Esophagus squamous epithelium (tissue), 5 donors: ENCODE measurements at regions not wholly inside any gene's neighbourhood (a gene's known extent, or its start where the extent isn't known, plus 50 kb on each side); places are given as distances from the start of the nearest gene placed in this dataset.

Source experiments
- DNase-seq: peaks from one replicate; lab custom pipeline; 2025; lab: John Stamatoyannopoulos, UW
- H3K27ac ChIP-seq, 4 donors: fragments of 200-600 bp; sonication (generic); one replicate each; pipeline ENCODE4 v1.5.1; 2016 to 2019; ENCODE audit warnings: mild to moderate bottlenecking in 1 of 4
- H3K27me3 ChIP-seq, 4 donors: fragments of 200-600 bp; sonication (generic); 1 replicate in 3 of 4; 2 replicates in 1 of 4; pipeline versions ENCODE4 v1.5.1 to v1.6.0; 2017 to 2021; ENCODE audit warnings: antibody characterized with exemption in 1 of 4
- H3K36me3 ChIP-seq, 3 donors: fragments of 200-600 bp; sonication (generic); one replicate each; pipeline ENCODE4 v1.5.1; 2016 to 2019
- H3K4me1 ChIP-seq, 3 donors: fragments of 200-600 bp; sonication (generic); one replicate each; pipeline ENCODE4 v1.5.1; 2017 to 2019
- H3K4me3 ChIP-seq, 4 donors: fragments of 200-600 bp; sonication (generic); 1 replicate in 3 of 4; 2 replicates in 1 of 4; pipeline ENCODE4 v1.5.1; 2016 to 2019; ENCODE audit warnings: mild to moderate bottlenecking in 2 of 4, moderate library complexity in 1 of 4
- H3K9me3 ChIP-seq, 3 donors: fragments of 200-600 bp; sonication (generic); one replicate each; pipeline ENCODE4 v1.5.1; 2016 to 2019
- CTCF ChIP-seq, 6 experiments: fragments of 450-650 bp in 4 of 6; fragments of 200-600 bp in 2 of 6; sonication (generic) in 2 of 6; IDR thresholded peaks; one replicate each; pipeline ENCODE4 v1.5.1; 2016 to 2019; ENCODE audit warnings: antibody characterized with exemption in 6 of 6, mild to moderate bottlenecking in 4 of 6, moderate library complexity in 4 of 6
- POLR2A ChIP-seq, 4 donors: fragments of 450-650 bp; IDR thresholded peaks; one replicate each; pipeline ENCODE4 v1.6.1; 2017; ENCODE audit warnings: antibody characterized with exemption in 4 of 4, mild to moderate bottlenecking in 4 of 4, moderate library complexity in 3 of 4
- WGBS, 2 donors: methylation state at CpG; one replicate each; pipeline ENCODE4 v1.1.5; 2018; 5-methylcytosine and 5-hydroxymethylcytosine counted together
- intact Hi-C: fragments of 100-400 bp; cut with DNase I; formaldehyde crosslinking; loops from one replicate; pipeline ENCODE4 v1.15.0; 2022
- donor health status: DM: yes; HTN: yes; CAD: no.

DNA sequence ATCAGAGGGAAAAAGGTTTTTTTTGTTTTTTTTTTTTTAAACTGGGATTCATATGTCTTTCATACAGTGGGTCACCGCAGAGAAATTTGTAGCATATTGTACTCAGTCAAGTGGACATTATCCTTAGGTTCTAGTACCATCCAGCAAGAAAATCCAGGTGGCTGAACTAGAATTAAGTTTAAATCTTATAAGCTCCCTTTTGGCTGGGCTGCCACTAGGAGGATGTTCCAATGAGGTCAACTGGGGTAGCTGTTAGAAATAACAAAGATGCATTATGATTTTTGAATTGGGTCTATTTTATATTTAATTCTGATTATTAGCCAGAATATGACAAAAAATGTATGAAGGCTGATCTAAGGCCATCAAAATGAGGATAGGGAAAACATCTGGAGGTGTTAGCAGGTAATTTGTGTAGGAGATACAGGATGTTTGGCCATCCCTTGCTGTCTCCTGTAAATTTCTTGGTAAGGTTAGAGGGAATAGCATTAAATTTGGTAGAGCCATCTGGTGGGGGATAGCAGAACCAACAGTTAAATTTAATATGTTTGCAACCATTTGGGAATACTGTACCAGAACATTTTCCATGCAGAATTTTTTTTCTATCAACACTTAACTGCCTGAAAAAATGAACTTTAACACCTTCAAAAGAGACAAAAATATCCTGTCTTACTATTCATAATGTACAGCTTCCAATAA lies 568.5 kb upstream of the B3GALT2 start:
- no peak for DNase-seq
- Histone ChIP-seq H3K9me3 (no peaks in the 10 kb centered on the region), H3K4me3 (no peak overlapping the region), H3K36me3 (no peaks in the 10 kb centered on the region), H3K4me1 (no peaks in the 10 kb centered on the region), H3K27ac (no peak overlapping the region), H3K27me3 (no peaks in the 10 kb centered on the region)
- intact Hi-C loops: no loop called here
- peak in 2 of 6 experiments; percentile 4 for TF ChIP-seq CTCF (IDR thresholded peaks at IDR 0.05)
- no peak for TF ChIP-seq POLR2A (IDR thresholded peaks at IDR 0.05)
- WGBS, 2 donors: 90% methylated on average over 1 of the region's 1 CpG

GRCh38 chr1:193754151-193754550 lies 567.7 kb upstream of the B3GALT2 start:
- DNase-seq: no peak
- WGBS, 2 donors: 91 to 100% methylated on average over 2 of the region's 2 CpGs
- H3K4me1 ChIP-seq: no peaks in the 10 kb centered on the region
- no peak overlapping the region for H3K4me3 ChIP-seq
- H3K9me3 ChIP-seq: no peaks in the 10 kb centered on the region
- intact Hi-C loops: no loop called here
- no peak overlapping the region for H3K27ac ChIP-seq
- TF ChIP-seq POLR2A (IDR thresholded peaks at IDR 0.05) (no peak), CTCF (IDR thresholded peaks at IDR 0.05) (no peak)
- no peaks in the 10 kb centered on the region for H3K27me3 ChIP-seq
- no peaks in the 10 kb centered on the region for H3K36me3 ChIP-seq

- Histone ChIP-seq H3K9me3 (no peaks in the 10 kb centered on the region), H3K27me3 (no peaks in the 10 kb centered on the region), H3K4me1 (no peaks in the 10 kb centered on the region), H3K36me3 (no peaks in the 10 kb centered on the region), H3K4me3 (no peak overlapping the region), H3K27ac (no peak overlapping the region)
- DNase-seq: no peak
- TF ChIP-seq POLR2A (IDR thresholded peaks at IDR 0.05): no peak
- no peak for TF ChIP-seq CTCF (IDR thresholded peaks at IDR 0.05)
- intact Hi-C loops: no loop called here
- 62 to 64% methylated on average over 5 of the region's 5 CpGs for WGBS, 2 donors
These were observed 566.8 kb upstream of the B3GALT2 start for GRCh38 chr1:193753038-193753756.

DNA sequence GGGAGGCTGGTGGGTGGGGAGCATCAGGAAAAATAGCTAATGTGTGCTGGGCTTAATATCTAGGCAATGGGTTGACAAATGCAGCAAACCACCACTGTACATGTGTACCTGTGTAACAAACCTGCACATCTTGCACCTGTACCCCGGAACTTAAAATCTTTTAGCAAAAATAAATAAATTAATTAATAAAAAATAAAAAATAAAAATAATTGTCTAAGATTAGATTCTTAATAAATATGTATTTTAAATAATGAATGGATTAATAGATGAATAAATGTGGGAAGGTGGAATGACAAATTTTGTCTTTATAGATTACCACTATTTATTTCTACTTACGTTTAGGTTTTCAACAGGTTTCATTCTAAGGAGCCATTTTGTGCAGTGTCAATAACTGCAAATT lies 563.5 kb upstream of the B3GALT2 start:
- H3K4me1 ChIP-seq: no peaks in the 10 kb centered on the region
- H3K4me3 ChIP-seq: no peak overlapping the region
- no peaks in the 10 kb centered on the region for H3K36me3 ChIP-seq
- TF ChIP-seq CTCF (IDR thresholded peaks at IDR 0.05) (no peak), POLR2A (IDR thresholded peaks at IDR 0.05) (no peak)
- H3K9me3 ChIP-seq: no peaks in the 10 kb centered on the region
- DNase-seq: no peak
- WGBS, 2 donors: 87 to 97% methylated on average over 2 of the region's 2 CpGs
- intact Hi-C loops: no loop called here
- H3K27ac ChIP-seq: no peak overlapping the region
- no peaks in the 10 kb centered on the region for H3K27me3 ChIP-seq

DNA sequence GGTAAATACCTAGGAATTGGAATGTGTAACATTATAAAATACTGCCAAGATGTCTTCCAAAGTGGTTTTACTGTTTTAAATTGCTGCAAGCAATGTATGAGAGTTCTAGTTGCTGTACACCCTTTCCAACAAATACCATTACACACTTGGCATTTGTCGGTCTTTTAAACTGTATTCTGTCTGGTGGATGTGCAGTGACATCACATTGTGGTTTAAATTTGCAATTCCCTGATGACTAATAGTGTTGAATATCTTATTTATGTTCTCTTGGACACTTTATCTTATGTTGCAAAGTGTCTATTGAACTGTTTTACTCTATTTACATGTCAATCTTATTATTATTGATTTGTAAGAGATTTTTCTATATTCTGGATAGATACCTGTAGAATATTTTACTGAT lies 561.2 kb upstream of the B3GALT2 start:
- no peak for DNase-seq
- no peaks in the 10 kb centered on the region for H3K9me3 ChIP-seq
- no peak overlapping the region for H3K4me3 ChIP-seq
- no peaks in the 10 kb centered on the region for H3K27me3 ChIP-seq
- 93% methylated on average over 1 of the region's 1 CpG for WGBS, 2 donors
- no peak overlapping the region for H3K27ac ChIP-seq
- no peaks in the 10 kb centered on the region for H3K4me1 ChIP-seq
- no peak for TF ChIP-seq CTCF (IDR thresholded peaks at IDR 0.05)
- TF ChIP-seq POLR2A (IDR thresholded peaks at IDR 0.05): no peak
- no peaks in the 10 kb centered on the region for H3K36me3 ChIP-seq
- intact Hi-C loops: no loop called here
